IMR-90 (cell line): ENCODE measurements at regions not wholly inside any gene's neighbourhood (a gene's known extent, or its start where the extent isn't known, plus 50 kb on each side); places are given as distances from the start of the nearest gene placed in this dataset.

Experiments
- ATAC-seq: fragments of 200-7000 bp; cut with Tn5 transposase; 2 replicates; pipeline ENCODE4 v1.9.1; 2020; ENCODE audit warnings: low read depth, mild to moderate bottlenecking, moderate library complexity
- BruUV-seq: library from RNA; stranded (reverse); fragments of 400-500 nt; replicated peaks from 2 replicates; lab custom pipeline; 2021; lab: Mats Ljungman, UMichigan
- CTCF ChIA-PET: fragments of 300-600 bp; formaldehyde crosslinking; extraction: SDS; loops from one replicate; lab custom pipeline; 2021; ENCODE audit warnings: antibody characterized with exemption; lab: Yijun Ruan, JAX
- POLR2A ChIA-PET: fragments of 300-600 bp; sonication (Branson Sonifier 250); formaldehyde crosslinking; loops from one replicate; lab custom pipeline; 2022; ENCODE audit warnings: antibody characterized with exemption; ENCODE audit not compliant: unreplicated experiment; lab: Charles Lee
- DNase-seq: peaks from one replicate; pipeline ENCODE4 v3.0.0; 2013
- H2AFZ ChIP-seq: replicated peaks from 2 replicates; pipeline ENCODE3; 2013; ENCODE audit warnings: low read length, mild to moderate bottlenecking; ENCODE audit not compliant: poor library complexity
- H2AK5ac ChIP-seq: 2 replicates; pipeline ENCODE4 v1.6.1; 2013; ENCODE audit warnings: low read depth, low read length, inconsistent platforms
- H2AK9ac ChIP-seq: replicated peaks from 2 replicates; pipeline ENCODE3; 2013; ENCODE audit warnings: mild to moderate bottlenecking, low read depth, low read length, moderate library complexity; ENCODE audit not compliant: poor library complexity
- H2BK120ac ChIP-seq: 2 replicates; pipeline ENCODE4 v1.6.1; 2013; ENCODE audit warnings: low read depth, low read length, inconsistent platforms
- H2BK15ac ChIP-seq: 3 replicates; pipeline ENCODE4 v1.6.1; 2013; ENCODE audit warnings: low read depth, low read length, inconsistent platforms
- H2BK20ac ChIP-seq: 2 replicates; pipeline ENCODE4 v1.6.1; 2013; ENCODE audit warnings: low read depth, mild to moderate bottlenecking, inconsistent platforms, low read length, moderate library complexity
- H2BK5ac ChIP-seq: 2 replicates; pipeline ENCODE4 v1.6.1; 2013; ENCODE audit warnings: mild to moderate bottlenecking, low read depth, low read length, inconsistent platforms; ENCODE audit not compliant: poor library complexity, severe bottlenecking
- H3K14ac ChIP-seq: replicated peaks from 2 replicates; pipeline ENCODE4 v1.6.1; 2013; ENCODE audit warnings: low read depth, low read length, inconsistent platforms
- H3K18ac ChIP-seq: 2 replicates; pipeline ENCODE4 v1.6.1; 2013; ENCODE audit warnings: low read depth, low read length, control low read depth
- H3K23ac ChIP-seq: 2 replicates; pipeline ENCODE4 v1.6.1; 2013; ENCODE audit warnings: low read depth, low read length, inconsistent platforms
- H3K27ac ChIP-seq: 2 replicates; pipeline ENCODE4 v1.5.1; 2013; ENCODE audit warnings: mild to moderate bottlenecking, control low read depth, low read length; ENCODE audit not compliant: insufficient read depth
- H3K27me3 ChIP-seq: 2 replicates; pipeline ENCODE4 v1.6.1; 2013; ENCODE audit warnings: low read length; ENCODE audit not compliant: control insufficient read depth, insufficient read depth
- H3K36me3 ChIP-seq: 2 replicates; pipeline ENCODE4 v1.6.1; 2013; ENCODE audit warnings: low read length, mixed read lengths; ENCODE audit not compliant: control insufficient read depth, insufficient read depth
- H3K4ac ChIP-seq: 2 replicates; pipeline ENCODE4 v1.6.1; 2013; ENCODE audit warnings: low read depth, low read length, inconsistent platforms
- H3K4me1 ChIP-seq: 2 replicates; pipeline ENCODE4 v1.6.1; 2013; ENCODE audit warnings: low read length, mixed read lengths; ENCODE audit not compliant: control insufficient read depth, insufficient read depth
- H3K4me2 ChIP-seq: 2 replicates; pipeline ENCODE4 v1.6.1; 2013; ENCODE audit warnings: low read depth, mild to moderate bottlenecking, control low read depth, low read length, moderate library complexity
- H3K4me3 ChIP-seq: 2 replicates; pipeline ENCODE4 v1.5.1; 2013; ENCODE audit warnings: low read depth, mild to moderate bottlenecking, control low read depth, low read length, moderate library complexity; ENCODE audit not compliant: insufficient read depth
- H3K56ac ChIP-seq: 2 replicates; pipeline ENCODE4 v1.6.1; 2013; ENCODE audit warnings: low read length, inconsistent platforms; ENCODE audit not compliant: insufficient read depth; ENCODE audit errors: extremely low read depth
- H3K79me1 ChIP-seq, 2 experiments: 2 replicates each; pipeline ENCODE4 v1.6.1; 2013; ENCODE audit warnings: low read length in 2 of 2, inconsistent platforms in 1 of 2, low read depth in 1 of 2
- H3K9ac ChIP-seq: 2 replicates; pipeline ENCODE4 v1.6.1; 2013; ENCODE audit warnings: low read depth, low read length, control low read depth
- H3K9me1 ChIP-seq: 2 replicates; pipeline ENCODE4 v1.6.1; 2013; ENCODE audit warnings: low read length, inconsistent platforms; ENCODE audit not compliant: insufficient read depth
- H3K9me3 ChIP-seq: 2 replicates; pipeline ENCODE4 v1.6.1; 2013; ENCODE audit warnings: low read length; ENCODE audit not compliant: control insufficient read depth, insufficient read depth
- H4K20me1 ChIP-seq: 2 replicates; pipeline ENCODE4 v1.6.1; 2013; ENCODE audit warnings: low read length, inconsistent platforms; ENCODE audit not compliant: insufficient read depth
- H4K5ac ChIP-seq: 2 replicates; pipeline ENCODE4 v1.6.1; 2013; ENCODE audit warnings: mild to moderate bottlenecking, low read depth, low read length, control low read depth
- H4K8ac ChIP-seq, 2 experiments: 2 replicates each; pipeline ENCODE4 v1.6.1; 2013; ENCODE audit warnings: low read depth in 2 of 2, low read length in 2 of 2, control low read depth in 1 of 2, inconsistent platforms in 1 of 2
- H4K91ac ChIP-seq: 2 replicates; pipeline ENCODE4 v1.6.1; 2013; ENCODE audit warnings: low read depth, low read length, inconsistent platforms; ENCODE audit not compliant: insufficient read depth
- BHLHE40 ChIP-seq: fragments of 150-350 bp; IDR thresholded peaks from 2 replicates; pipeline ENCODE4 v1.6.1; 2016; ENCODE audit warnings: mild to moderate bottlenecking, low read depth, low read length
- CEBPB ChIP-seq: IDR thresholded peaks from 2 replicates; pipeline ENCODE4 v1.6.1; 2012; ENCODE audit warnings: low read depth, low read length, improper control_type of control experiment
- CHD1 ChIP-seq: IDR thresholded peaks from 2 replicates; pipeline ENCODE4 v1.6.1; 2012; ENCODE audit warnings: low read depth, low read length, improper control_type of control experiment
- MAFK ChIP-seq: IDR thresholded peaks from 2 replicates; pipeline ENCODE4 v1.6.1; 2012; ENCODE audit warnings: low read depth, low read length, improper control_type of control experiment
- NFE2L2 ChIP-seq: fragments of 150-350 bp; IDR thresholded peaks from 2 replicates; pipeline ENCODE4 v1.6.1; 2016; ENCODE audit warnings: low read depth, mild to moderate bottlenecking, low read length
- POLR2A ChIP-seq: IDR thresholded peaks from 2 replicates; pipeline ENCODE4 v1.6.1; 2012; ENCODE audit warnings: mild to moderate bottlenecking, low read depth, low read length
- RCOR1 ChIP-seq: IDR thresholded peaks from 2 replicates; pipeline ENCODE4 v1.6.1; 2012; ENCODE audit warnings: mild to moderate bottlenecking, low read length, improper control_type of control experiment; ENCODE audit not compliant: insufficient replicate concordance
- SMC3 ChIP-seq: fragments of 150-350 bp; IDR thresholded peaks from 2 replicates; pipeline ENCODE4 v1.6.1; 2016; ENCODE audit warnings: low read depth, mild to moderate bottlenecking, antibody characterized with exemption, low read length, moderate library complexity
- USF2 ChIP-seq: fragments of 150-350 bp; IDR thresholded peaks from 2 replicates; pipeline ENCODE4 v1.6.1; 2017; ENCODE audit warnings: mild to moderate bottlenecking, antibody characterized with exemption, low read length, low read depth
- whole genome bisulfite sequencing, 2 experiments: methylation state at CpG; one replicate each; pipeline versions ENCODE4 v1.1.5 to v1.1.7; 2013; ENCODE audit warnings: missing lambda C conversion rate in 2 of 2; ENCODE audit not compliant: insufficient read length in 1 of 2; ENCODE audit errors: extremely low coverage in 2 of 2; 5-methylcytosine and 5-hydroxymethylcytosine counted together
- dilution Hi-C: fragments of 300-500 bp; cut with HindIII; formaldehyde crosslinking; loops from one replicate; pipeline ENCODE4 v1.14.3; 2018; ENCODE audit warnings: low sequenced_read_pairs; ENCODE audit not compliant: unreplicated experiment
- in situ Hi-C: fragments of 300-500 bp; cut with MboI; formaldehyde crosslinking; loops from 3 replicates; pipeline ENCODE4 v1.14.3; 2019; ENCODE audit warnings: low sequenced_read_pairs, inconsistent platforms, mixed read lengths
- intact Hi-C: fragments of 100-400 bp; cut with micrococcal nuclease; formaldehyde crosslinking; loops from 2 replicates; pipeline ENCODE4 v1.10.0; 2022
- TF ChIP-seq, protein P1 (sequence below): fragments of 150-350 bp; IDR thresholded peaks from 2 replicates; pipeline ENCODE4 v1.6.1; 2016; ENCODE audit warnings: low read depth, mild to moderate bottlenecking, low read length, moderate library complexity, borderline replicate concordance

- in situ Hi-C loops = no loop called here
- H4K5ac ChIP-seq = no peak overlapping the region
- no TSS peak for BruUV-seq
- H3K79me1 ChIP-seq = no peaks in the 10 kb centered on the region
- no peak overlapping the region for H3K18ac ChIP-seq
- H3K4me2 ChIP-seq = no peak overlapping the region
- H3K56ac ChIP-seq = no peak overlapping the region
- no peak overlapping the region for H2BK5ac ChIP-seq
- H2BK15ac ChIP-seq = no peak overlapping the region
- H4K20me1 ChIP-seq = no peaks in the 10 kb centered on the region
- H2AK9ac ChIP-seq = no peak overlapping the region
- H4K8ac ChIP-seq = no peak overlapping the region
- ChIA-PET CTCF (no interaction called here), POLR2A (no interaction called here)
- H2AK5ac ChIP-seq = no peak overlapping the region
- no peak overlapping the region for H3K14ac ChIP-seq
- 83% methylated on average over 24 of the region's 30 CpGs; no CpG with 5 or more reads in 1 of the 2 experiments for WGBS, 2 experiments
- dilution Hi-C loops = no loop called here
- DNase-seq = no peak
- no peak overlapping the region for H3K27ac ChIP-seq
- no peaks in the 10 kb centered on the region for H3K36me3 ChIP-seq
- no peaks in the 10 kb centered on the region for H3K4me1 ChIP-seq
- no peak overlapping the region for H2BK20ac ChIP-seq
- TF ChIP-seq, protein P1, sequence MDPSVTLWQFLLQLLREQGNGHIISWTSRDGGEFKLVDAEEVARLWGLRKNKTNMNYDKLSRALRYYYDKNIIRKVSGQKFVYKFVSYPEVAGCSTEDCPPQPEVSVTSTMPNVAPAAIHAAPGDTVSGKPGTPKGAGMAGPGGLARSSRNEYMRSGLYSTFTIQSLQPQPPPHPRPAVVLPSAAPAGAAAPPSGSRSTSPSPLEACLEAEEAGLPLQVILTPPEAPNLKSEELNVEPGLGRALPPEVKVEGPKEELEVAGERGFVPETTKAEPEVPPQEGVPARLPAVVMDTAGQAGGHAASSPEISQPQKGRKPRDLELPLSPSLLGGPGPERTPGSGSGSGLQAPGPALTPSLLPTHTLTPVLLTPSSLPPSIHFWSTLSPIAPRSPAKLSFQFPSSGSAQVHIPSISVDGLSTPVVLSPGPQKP = no peak
- TF ChIP-seq CEBPB (no peak), CHD1 (no peak), BHLHE40 (no peak), SMC3 (no peak), NFE2L2 (no peak), RCOR1 (no peak), MAFK (no peak), USF2 (no peak), POLR2A (no peak)
- H3K27me3 ChIP-seq = no peaks in the 10 kb centered on the region
- H3K9ac ChIP-seq = no peak overlapping the region
- H2BK120ac ChIP-seq = no peak overlapping the region
- intact Hi-C loops = no loop called here
- H2AFZ ChIP-seq = no peak overlapping the region
- H3K9me3 ChIP-seq = 0 out of 2 replicates have a peak, but pooled peaks cover 1% of the 10 kb centered on the region
- H3K4me3 ChIP-seq = no peak overlapping the region
- H3K4ac ChIP-seq = no peak overlapping the region
- H3K9me1 ChIP-seq = no peaks in the 10 kb centered on the region
- no peak for ATAC-seq
- H4K91ac ChIP-seq = no peak overlapping the region
- H3K23ac ChIP-seq = no peak overlapping the region
These were observed 1293.8 kb upstream of the PCDH9 start for GRCh38 chr13:68523838-68524424.
